Gastroesophageal sphincter (tissue), 4 donors: ENCODE measurements at regions not wholly inside any gene's neighbourhood (a gene's known extent, or its start where the extent isn't known, plus 50 kb on each side); places are given as distances from the start of the nearest gene placed in this dataset.

Experiments
- ATAC-seq: fragments of 150-250 bp; one replicate; pipeline ENCODE4 v1.9.1; 2016; ENCODE audit warnings: mild to moderate bottlenecking, moderate library complexity
- H3K27ac ChIP-seq, 4 donors: fragments of 200-600 bp; sonication (generic) in 3 of 4; 1 replicate in 3 of 4; 2 replicates in 1 of 4; pipeline ENCODE4 v1.5.1; 2016 to 2019
- H3K27me3 ChIP-seq: fragments of 200-600 bp; sonication (generic); one replicate; pipeline ENCODE4 v1.5.1; 2019
- H3K36me3 ChIP-seq, 2 donors: fragments of 200-600 bp; sonication (generic); one replicate each; pipeline ENCODE4 v1.5.1; 2019; ENCODE audit warnings: control low read depth in 1 of 2
- H3K4me1 ChIP-seq, 3 donors: fragments of 200-600 bp; sonication (generic); 1 replicate in 2 of 3; 2 replicates in 1 of 3; pipeline ENCODE4 v1.5.1; 2016 to 2019; ENCODE audit warnings: control low read depth in 2 of 3
- H3K4me3 ChIP-seq, 2 donors: fragments of 200-600 bp; sonication (generic); one replicate each; pipeline ENCODE4 v1.5.1; 2019; ENCODE audit warnings: mild to moderate bottlenecking in 1 of 2, moderate library complexity in 1 of 2
- H3K9me3 ChIP-seq, 3 donors: fragments of 200-600 bp; sonication (generic); one replicate each; pipeline ENCODE4 v1.5.1; 2017 to 2019; ENCODE audit warnings: control low read depth in 2 of 3
- CTCF ChIP-seq, 4 experiments: fragments of 200-600 bp in 2 of 4; fragments of 450-650 bp in 2 of 4; sonication (generic) in 1 of 4; IDR thresholded peaks; one replicate each; pipeline ENCODE4 v1.5.1; 2017 to 2019; ENCODE audit warnings: antibody characterized with exemption in 4 of 4, mild to moderate bottlenecking in 2 of 4, moderate library complexity in 2 of 4
- EP300 ChIP-seq: sonication (generic); formaldehyde crosslinking; IDR thresholded peaks from one replicate; pipeline ENCODE4 v1.6.1; 2017; ENCODE audit warnings: antibody characterized with exemption, mild to moderate bottlenecking
- POLR2A ChIP-seq, 2 donors: fragments of 450-650 bp; IDR thresholded peaks; one replicate each; pipeline ENCODE4 v1.6.1; 2017; ENCODE audit warnings: antibody characterized with exemption in 2 of 2, mild to moderate bottlenecking in 2 of 2, moderate library complexity in 1 of 2
- POLR2AphosphoS5 ChIP-seq: sonication (generic); formaldehyde crosslinking; IDR thresholded peaks from one replicate; pipeline ENCODE4 v1.6.1; 2017; ENCODE audit warnings: antibody characterized with exemption
- WGBS, 2 donors: methylation state at CpG; one replicate each; pipeline ENCODE4 v1.1.5; 2018; ENCODE audit warnings: low coverage in 1 of 2; 5-methylcytosine and 5-hydroxymethylcytosine counted together

- no peaks in the 10 kb centered on the region for H3K36me3 ChIP-seq
- no peaks in the 10 kb centered on the region for H3K27me3 ChIP-seq
- 20 to 56% methylated on average over 1 of the region's 1 CpG for WGBS, 2 donors
- no peak overlapping the region for H3K27ac ChIP-seq
- no peaks in the 10 kb centered on the region for H3K9me3 ChIP-seq
- no peak for ATAC-seq
- H3K4me3 ChIP-seq: no peak overlapping the region
- TF ChIP-seq POLR2AphosphoS5 (no peak), CTCF (IDR thresholded peaks at IDR 0.05) (no peak), POLR2A (IDR thresholded peaks at IDR 0.05) (no peak), EP300 (no peak)
- no peaks in the 10 kb centered on the region for H3K4me1 ChIP-seq
Measured at GRCh38 chr2:175580652-175581051, 399.1 kb upstream of the ATP5MC3 start.

- no peaks in the 10 kb centered on the region for H3K9me3 ChIP-seq
- no peaks in the 10 kb centered on the region for H3K27me3 ChIP-seq
- no peaks in the 10 kb centered on the region for H3K36me3 ChIP-seq
- WGBS, 2 donors: 17 to 32% methylated on average over 1 of the region's 1 CpG
- H3K4me1 ChIP-seq: no peaks in the 10 kb centered on the region
- ATAC-seq: no peak
- H3K27ac ChIP-seq: no peak overlapping the region
- no peak for TF ChIP-seq EP300
- H3K4me3 ChIP-seq: no peak overlapping the region
Measured at GRCh38 chr2:175579646-175580045, 398.1 kb upstream of the ATP5MC3 start.

DNA sequence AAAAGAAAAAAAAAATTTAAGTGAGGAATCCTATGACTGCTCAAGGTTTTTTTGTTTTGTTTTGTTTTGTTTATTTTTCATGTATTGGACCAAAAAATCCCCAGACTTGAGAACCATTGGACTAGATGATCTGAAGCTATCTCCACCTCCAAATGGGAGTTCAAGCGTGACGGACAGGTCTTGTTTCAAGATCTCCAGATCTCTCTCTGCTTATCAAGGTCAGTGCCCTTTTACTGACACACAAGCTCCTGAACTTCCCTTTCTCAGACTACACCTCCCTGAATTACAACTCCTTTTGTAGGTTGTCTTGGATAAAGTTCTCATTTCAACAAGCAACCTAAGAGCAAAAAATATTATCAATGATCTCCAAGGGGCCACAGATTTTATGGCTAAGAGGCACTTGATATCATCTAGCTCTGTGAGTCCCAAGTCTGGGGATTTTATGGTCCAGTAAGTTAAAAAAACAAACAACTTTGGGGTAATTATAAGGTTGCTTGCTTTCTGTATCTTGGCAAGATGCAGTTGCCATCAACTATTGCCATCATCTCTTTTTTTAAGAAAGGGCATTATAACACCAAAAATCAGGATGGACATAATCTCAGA, 396.0 kb upstream of the ATP5MC3 start:
- 94 to 97% methylated on average over 2 of the region's 2 CpGs for WGBS, 2 donors
- H3K27ac ChIP-seq: no peak overlapping the region
- no peaks in the 10 kb centered on the region for H3K4me1 ChIP-seq
- H3K36me3 ChIP-seq: no peaks in the 10 kb centered on the region
- H3K9me3 ChIP-seq: no peaks in the 10 kb centered on the region
- H3K27me3 ChIP-seq: no peaks in the 10 kb centered on the region
- TF ChIP-seq EP300 (no peak), POLR2A (IDR thresholded peaks at IDR 0.05) (no peak), POLR2AphosphoS5 (no peak), CTCF (IDR thresholded peaks at IDR 0.05) (no peak)
- no peak overlapping the region for H3K4me3 ChIP-seq
- ATAC-seq: no peak

GRCh38 chr2:175576875-175577274, 395.4 kb upstream of the ATP5MC3 start:
- Histone ChIP-seq H3K4me1 (no peaks in the 10 kb centered on the region), H3K36me3 (no peaks in the 10 kb centered on the region), H3K9me3 (no peaks in the 10 kb centered on the region), H3K27ac (no peak overlapping the region), H3K27me3 (no peaks in the 10 kb centered on the region), H3K4me3 (no peak overlapping the region)
- TF ChIP-seq POLR2AphosphoS5: no peak
- no peak for TF ChIP-seq EP300
- TF ChIP-seq CTCF (IDR thresholded peaks at IDR 0.05): no peak
- TF ChIP-seq POLR2A (IDR thresholded peaks at IDR 0.05): no peak
- WGBS, 2 donors: 46 to 60% methylated on average over 5 of the region's 5 CpGs
- no peak for ATAC-seq

GRCh38 chr2:175576270-175576669, 394.8 kb upstream of the ATP5MC3 start:
- Histone ChIP-seq H3K4me1 (no peaks in the 10 kb centered on the region), H3K4me3 (no peak overlapping the region), H3K36me3 (no peaks in the 10 kb centered on the region), H3K27ac (no peak overlapping the region), H3K9me3 (no peaks in the 10 kb centered on the region), H3K27me3 (no peaks in the 10 kb centered on the region)
- TF ChIP-seq POLR2AphosphoS5 (no peak), EP300 (no peak), CTCF (IDR thresholded peaks at IDR 0.05) (no peak), POLR2A (IDR thresholded peaks at IDR 0.05) (no peak)
- WGBS, 2 donors: 33 to 83% methylated on average over 1 to 2 of the region's 2 CpGs
- no peak for ATAC-seq
